PC-9 (cell line): ENCODE measurements at regions not wholly inside any gene's neighbourhood (a gene's known extent, or its start where the extent isn't known, plus 50 kb on each side); places are given as distances from the start of the nearest gene placed in this dataset.

Source experiments
- EZH2 ChIP-seq: fragments of 200-600 bp; sonication (generic); IDR thresholded peaks from 2 replicates; pipeline ENCODE4 v1.8.0; 2017; ENCODE audit warnings: antibody characterized with exemption, low read depth
- TF ChIP-seq, protein P1 (sequence below): fragments of 200-600 bp; sonication (generic); conservative IDR thresholded peaks from 2 replicates; pipeline ENCODE4 v1.6.1; 2017; ENCODE audit warnings: mixed run types, antibody characterized with exemption, mild to moderate bottlenecking, moderate library complexity

DNA sequence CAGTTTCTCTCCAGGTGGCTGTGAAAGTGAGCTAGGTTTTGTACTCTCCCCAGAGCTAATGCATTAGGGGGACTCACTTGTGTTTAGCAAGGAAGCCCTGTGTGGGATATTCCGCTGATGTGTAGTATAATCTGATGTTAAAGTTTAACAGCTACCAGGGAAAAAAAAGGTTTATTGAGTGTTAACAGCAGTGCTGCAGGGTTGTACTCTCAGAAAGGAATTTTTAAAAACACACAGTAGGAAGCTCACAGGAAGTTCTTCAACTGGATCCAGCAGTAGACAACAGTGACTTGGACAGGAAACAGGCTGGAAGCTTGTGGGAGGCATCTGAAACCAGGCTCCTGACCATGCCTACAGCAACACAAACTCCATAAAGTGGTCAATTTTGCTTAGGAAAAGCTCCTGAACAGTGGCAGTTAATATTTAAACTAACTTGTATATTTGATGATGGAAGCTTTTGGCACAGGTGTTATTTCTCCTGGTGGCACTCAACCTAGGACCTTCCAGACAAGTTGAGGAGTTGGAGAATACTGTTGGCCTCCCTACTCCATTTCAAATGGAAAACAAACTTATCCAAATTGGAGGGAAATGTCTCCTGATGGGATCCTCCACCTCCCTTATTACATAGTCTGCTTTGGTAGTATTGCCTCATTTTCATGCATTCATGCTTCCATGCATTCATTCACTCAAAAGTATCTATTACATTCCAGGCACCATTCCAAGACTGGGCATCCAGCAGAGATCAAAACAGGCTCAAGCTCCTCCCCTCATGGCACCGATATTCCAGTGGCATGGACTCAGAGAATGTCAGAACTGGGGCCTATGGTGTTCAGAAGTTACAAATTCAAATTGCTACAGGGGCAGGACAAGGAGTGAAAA is 54.7 kb downstream of the FOXD1 start:
- TF ChIP-seq, protein P1, sequence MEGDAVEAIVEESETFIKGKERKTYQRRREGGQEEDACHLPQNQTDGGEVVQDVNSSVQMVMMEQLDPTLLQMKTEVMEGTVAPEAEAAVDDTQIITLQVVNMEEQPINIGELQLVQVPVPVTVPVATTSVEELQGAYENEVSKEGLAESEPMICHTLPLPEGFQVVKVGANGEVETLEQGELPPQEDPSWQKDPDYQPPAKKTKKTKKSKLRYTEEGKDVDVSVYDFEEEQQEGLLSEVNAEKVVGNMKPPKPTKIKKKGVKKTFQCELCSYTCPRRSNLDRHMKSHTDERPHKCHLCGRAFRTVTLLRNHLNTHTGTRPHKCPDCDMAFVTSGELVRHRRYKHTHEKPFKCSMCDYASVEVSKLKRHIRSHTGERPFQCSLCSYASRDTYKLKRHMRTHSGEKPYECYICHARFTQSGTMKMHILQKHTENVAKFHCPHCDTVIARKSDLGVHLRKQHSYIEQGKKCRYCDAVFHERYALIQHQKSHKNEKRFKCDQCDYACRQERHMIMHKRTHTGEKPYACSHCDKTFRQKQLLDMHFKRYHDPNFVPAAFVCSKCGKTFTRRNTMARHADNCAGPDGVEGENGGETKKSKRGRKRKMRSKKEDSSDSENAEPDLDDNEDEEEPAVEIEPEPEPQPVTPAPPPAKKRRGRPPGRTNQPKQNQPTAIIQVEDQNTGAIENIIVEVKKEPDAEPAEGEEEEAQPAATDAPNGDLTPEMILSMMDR: no peak
- TF ChIP-seq EZH2: no peak
